ENCODE measurements at regions not wholly inside any gene's neighbourhood (a gene's known extent, or its start where the extent isn't known, plus 50 kb on each side); places are given as distances from the start of the nearest gene placed in this dataset.
A peak's percentile ranks its signal among the peaks of the same experiment; 100 is the strongest.

DNA sequence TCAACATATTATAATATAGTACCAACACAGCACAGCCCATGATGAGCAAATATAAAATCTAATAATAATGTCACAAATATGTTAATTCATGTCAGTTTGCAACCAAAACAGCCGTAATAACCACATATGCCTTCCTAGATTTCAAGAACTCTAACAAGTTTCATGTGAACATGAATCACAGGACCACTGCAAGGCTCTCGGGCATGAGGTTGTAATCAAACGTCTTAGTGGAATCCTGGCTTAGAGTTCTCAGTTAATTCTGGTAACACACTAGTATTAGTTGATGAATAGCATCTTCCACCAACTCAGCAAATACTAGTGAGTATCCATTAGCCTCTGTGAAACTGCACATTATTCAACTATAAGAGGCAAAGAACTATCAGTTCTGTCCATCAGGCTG lies 379.3 kb upstream of the TENM3 start:
- Histone ChIP-seq H4K5ac (ENCODE audit: low read length) (no peak overlapping the region), H3K79me2 (ENCODE audit: control insufficient read depth, insufficient read depth, low read length) (no peaks in the 10 kb centered on the region), H3K9ac (ENCODE audit: low read length) (no peak overlapping the region), H2BK120ac (ENCODE audit: low read depth, low read length) (no peak overlapping the region), H3K4ac (ENCODE audit: low read depth, low read length) (no peak overlapping the region), H3K4me2 (ENCODE audit: low read length) (no peak overlapping the region), H3K4me3 (ENCODE audit: low read length) (no peak overlapping the region), H3K23ac (ENCODE audit: low read length) (no peak overlapping the region), H3K27ac (ENCODE audit: low read depth, low read length) (no peak overlapping the region), H3K27me3 (ENCODE audit: insufficient read depth, low read length, poor library complexity) (no peaks in the 10 kb centered on the region), H2BK5ac (ENCODE audit: low read length) (no peak overlapping the region), H3K4me1 (ENCODE audit: control insufficient read depth, low read depth, low read length) (no peaks in the 10 kb centered on the region), H3K56ac (ENCODE audit: low read length) (no peak overlapping the region), H2BK15ac (replicated peaks; ENCODE audit: low read depth) (no peak overlapping the region), H2AK5ac (ENCODE audit: low read length) (no peak overlapping the region), H4K8ac (ENCODE audit: low read depth, low read length) (no peak overlapping the region), H3K79me1 (ENCODE audit: low read length) (no peaks in the 10 kb centered on the region), H3K18ac (ENCODE audit: low read length) (no peak overlapping the region), H3K36me3 (ENCODE audit: control insufficient read depth, insufficient read depth, low read length) (no peaks in the 10 kb centered on the region)
- DNase-seq: no peak
- no CpG with 5 or more reads among the region's 3 CpGs for WGBS (ENCODE audit: extremely low coverage, insufficient coverage, low lambda C conversion rate)

DNA sequence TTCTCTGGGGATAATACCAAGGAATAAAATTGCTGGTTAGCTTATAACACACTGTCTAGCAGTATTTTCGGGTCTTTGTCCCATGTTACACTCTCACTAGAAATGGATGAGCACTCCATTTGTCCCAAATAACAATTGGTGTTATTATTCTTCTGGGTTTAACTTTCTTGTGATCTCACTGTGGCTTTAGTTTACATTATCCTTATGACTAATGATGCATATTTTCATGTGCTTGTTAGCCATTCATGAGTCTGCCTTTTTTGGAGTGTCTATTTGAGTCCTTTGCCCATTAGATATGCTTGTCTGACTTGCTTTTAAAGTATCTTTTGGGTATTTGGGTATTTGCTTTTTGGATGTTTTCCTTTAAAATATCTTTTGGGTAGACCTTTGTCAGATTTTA lies 372.9 kb upstream of the TENM3 start:
- H3K9ac ChIP-seq (ENCODE audit: low read length): no peak overlapping the region
- H3K79me1 ChIP-seq (ENCODE audit: low read length): no peaks in the 10 kb centered on the region
- H3K36me3 ChIP-seq (ENCODE audit: control insufficient read depth, insufficient read depth, low read length): no peaks in the 10 kb centered on the region
- no peak overlapping the region for H3K4me3 ChIP-seq (ENCODE audit: low read length)
- H3K79me2 ChIP-seq (ENCODE audit: control insufficient read depth, insufficient read depth, low read length): no peaks in the 10 kb centered on the region
- H3K4me1 ChIP-seq (ENCODE audit: control insufficient read depth, low read depth, low read length): no peaks in the 10 kb centered on the region
- H3K27ac ChIP-seq (ENCODE audit: low read depth, low read length): no peak overlapping the region
- H2BK120ac ChIP-seq (ENCODE audit: low read depth, low read length): no peak overlapping the region
- no CpG with 5 or more reads among the region's 1 CpG for WGBS (ENCODE audit: extremely low coverage, insufficient coverage, low lambda C conversion rate)
- DNase-seq: no peak
- H2BK5ac ChIP-seq (ENCODE audit: low read length): no peak overlapping the region
- no peak overlapping the region for H2AK5ac ChIP-seq (ENCODE audit: low read length)
- H3K18ac ChIP-seq (ENCODE audit: low read length): no peak overlapping the region
- H3K4ac ChIP-seq (ENCODE audit: low read depth, low read length): no peak overlapping the region
- no peak overlapping the region for H2BK15ac ChIP-seq (replicated peaks; ENCODE audit: low read depth)
- no peak overlapping the region for H3K23ac ChIP-seq (ENCODE audit: low read length)
- H3K27me3 ChIP-seq (ENCODE audit: insufficient read depth, low read length, poor library complexity): no peaks in the 10 kb centered on the region
- H4K5ac ChIP-seq (ENCODE audit: low read length): no peak overlapping the region
- H4K8ac ChIP-seq (ENCODE audit: low read depth, low read length): no peak overlapping the region
- no peak overlapping the region for H3K4me2 ChIP-seq (ENCODE audit: low read length)
- H3K56ac ChIP-seq (ENCODE audit: low read length): no peak overlapping the region

DNA sequence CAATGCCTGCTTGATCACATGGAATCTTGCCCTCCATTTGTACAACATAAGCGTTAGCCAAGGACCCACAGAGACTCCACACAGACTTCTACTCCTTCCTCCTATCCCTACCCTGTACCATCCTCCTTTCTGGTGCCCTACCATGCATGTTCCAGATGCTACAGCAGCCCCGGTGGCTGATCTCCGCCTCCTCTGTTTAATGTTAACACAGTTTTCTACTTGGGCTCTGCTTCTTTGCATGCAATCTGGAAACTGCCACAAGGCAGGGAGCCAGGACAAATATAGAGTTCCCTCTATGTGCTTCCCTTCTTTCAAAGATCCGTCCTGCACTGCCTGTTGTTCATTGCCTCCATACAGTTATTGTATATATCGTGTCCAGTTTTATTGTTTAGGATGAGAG lies 368.6 kb upstream of the TENM3 start:
- Histone ChIP-seq H2BK120ac (ENCODE audit: low read depth, low read length) (no peak overlapping the region), H3K56ac (ENCODE audit: low read length) (no peak overlapping the region), H2BK5ac (ENCODE audit: low read length) (no peak overlapping the region), H3K36me3 (ENCODE audit: control insufficient read depth, insufficient read depth, low read length) (no peaks in the 10 kb centered on the region), H4K8ac (ENCODE audit: low read depth, low read length) (no peak overlapping the region), H2AK5ac (ENCODE audit: low read length) (no peak overlapping the region), H3K27ac (ENCODE audit: low read depth, low read length) (no peak overlapping the region), H3K27me3 (ENCODE audit: insufficient read depth, low read length, poor library complexity) (no peaks in the 10 kb centered on the region), H3K18ac (ENCODE audit: low read length) (no peak overlapping the region), H4K5ac (ENCODE audit: low read length) (no peak overlapping the region), H3K4me1 (ENCODE audit: control insufficient read depth, low read depth, low read length) (no peaks in the 10 kb centered on the region), H3K23ac (ENCODE audit: low read length) (no peak overlapping the region), H3K79me1 (ENCODE audit: low read length) (no peaks in the 10 kb centered on the region), H3K4me3 (ENCODE audit: low read length) (no peak overlapping the region), H2BK15ac (replicated peaks; ENCODE audit: low read depth) (no peak overlapping the region), H3K4ac (ENCODE audit: low read depth, low read length) (no peak overlapping the region), H3K4me2 (ENCODE audit: low read length) (no peak overlapping the region), H3K79me2 (ENCODE audit: control insufficient read depth, insufficient read depth, low read length) (no peaks in the 10 kb centered on the region), H3K9ac (ENCODE audit: low read length) (no peak overlapping the region)
- DNase-seq: no peak
- WGBS (ENCODE audit: extremely low coverage, insufficient coverage, low lambda C conversion rate): no CpG with 5 or more reads among the region's 5 CpGs

DNA sequence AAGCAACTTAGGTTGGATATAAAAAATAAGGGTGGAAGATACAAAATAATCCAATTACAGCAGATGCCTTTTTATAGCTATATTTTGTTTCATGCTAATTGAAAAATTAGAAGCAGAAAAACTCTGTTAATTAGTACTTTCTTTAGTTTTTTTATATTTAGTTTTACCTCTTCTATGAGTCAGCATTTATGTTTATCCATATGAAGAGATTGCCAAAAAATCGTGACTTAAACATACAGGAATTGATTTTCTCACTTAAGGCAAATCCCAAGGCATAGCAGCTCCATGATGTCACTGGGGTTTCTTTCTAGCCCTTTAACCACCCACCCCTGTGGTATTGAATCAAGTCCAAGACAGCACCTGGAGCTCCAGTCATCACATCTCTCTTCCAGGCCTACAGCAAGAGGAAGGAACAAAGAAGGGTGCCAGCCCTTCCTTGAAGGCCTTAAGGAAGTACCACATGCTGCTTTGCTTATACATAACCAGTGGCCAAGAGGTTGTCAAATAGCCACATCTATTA lies 365.8 kb upstream of the TENM3 start:
- H4K8ac ChIP-seq (ENCODE audit: low read depth, low read length): no peak overlapping the region
- no peak overlapping the region for H3K23ac ChIP-seq (ENCODE audit: low read length)
- no peak overlapping the region for H2AK5ac ChIP-seq (ENCODE audit: low read length)
- no peak overlapping the region for H3K18ac ChIP-seq (ENCODE audit: low read length)
- no peak overlapping the region for H2BK15ac ChIP-seq (replicated peaks; ENCODE audit: low read depth)
- DNase-seq: peak; percentile 21
- no peak overlapping the region for H3K9ac ChIP-seq (ENCODE audit: low read length)
- H3K79me2 ChIP-seq (ENCODE audit: control insufficient read depth, insufficient read depth, low read length): no peaks in the 10 kb centered on the region
- no peak overlapping the region for H4K5ac ChIP-seq (ENCODE audit: low read length)
- no CpG with 5 or more reads among the region's 1 CpG for WGBS (ENCODE audit: extremely low coverage, insufficient coverage, low lambda C conversion rate)
- no peak overlapping the region for H3K27ac ChIP-seq (ENCODE audit: low read depth, low read length)
- H3K4me1 ChIP-seq (ENCODE audit: control insufficient read depth, low read depth, low read length): no peaks in the 10 kb centered on the region
- H3K56ac ChIP-seq (ENCODE audit: low read length): no peak overlapping the region
- H3K4ac ChIP-seq (ENCODE audit: low read depth, low read length): no peak overlapping the region
- no peaks in the 10 kb centered on the region for H3K36me3 ChIP-seq (ENCODE audit: control insufficient read depth, insufficient read depth, low read length)
- no peak overlapping the region for H3K4me2 ChIP-seq (ENCODE audit: low read length)
- H3K4me3 ChIP-seq (ENCODE audit: low read length): no peak overlapping the region
- no peaks in the 10 kb centered on the region for H3K27me3 ChIP-seq (ENCODE audit: insufficient read depth, low read length, poor library complexity)
- H2BK5ac ChIP-seq (ENCODE audit: low read length): no peak overlapping the region
- no peak overlapping the region for H2BK120ac ChIP-seq (ENCODE audit: low read depth, low read length)
- H3K79me1 ChIP-seq (ENCODE audit: low read length): no peaks in the 10 kb centered on the region

DNA sequence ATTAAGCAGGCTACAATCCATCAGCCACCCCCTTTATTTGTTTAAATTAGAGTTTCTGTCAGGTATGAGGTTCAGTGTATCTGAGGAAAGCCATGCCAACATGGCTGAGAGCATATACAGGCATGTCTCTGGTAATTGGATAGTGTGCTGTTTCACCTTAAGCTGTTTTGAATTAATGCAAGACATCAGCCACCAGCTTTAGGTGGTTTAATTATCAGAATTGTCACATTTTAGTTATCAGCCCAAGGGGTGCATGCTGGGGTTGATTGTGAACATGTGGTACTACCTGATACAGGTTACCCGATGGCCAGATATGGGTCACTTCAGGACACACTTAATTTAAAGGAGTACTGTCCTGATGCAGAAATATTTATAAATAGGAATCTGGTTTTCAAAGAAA lies 353.2 kb upstream of the TENM3 start:
- Histone ChIP-seq H3K4me1 (ENCODE audit: control insufficient read depth, low read depth, low read length) (no peaks in the 10 kb centered on the region), H3K27ac (ENCODE audit: low read depth, low read length) (no peak overlapping the region), H3K56ac (ENCODE audit: low read length) (no peak overlapping the region), H2BK15ac (replicated peaks; ENCODE audit: low read depth) (no peak overlapping the region), H3K18ac (ENCODE audit: low read length) (no peak overlapping the region), H4K8ac (ENCODE audit: low read depth, low read length) (no peak overlapping the region), H3K27me3 (ENCODE audit: insufficient read depth, low read length, poor library complexity) (no peaks in the 10 kb centered on the region), H4K5ac (ENCODE audit: low read length) (no peak overlapping the region), H3K4me2 (ENCODE audit: low read length) (no peak overlapping the region), H3K4ac (ENCODE audit: low read depth, low read length) (no peak overlapping the region), H3K9ac (ENCODE audit: low read length) (no peak overlapping the region), H3K79me2 (ENCODE audit: control insufficient read depth, insufficient read depth, low read length) (no peaks in the 10 kb centered on the region), H3K23ac (ENCODE audit: low read length) (no peak overlapping the region), H2BK5ac (ENCODE audit: low read length) (no peak overlapping the region), H3K4me3 (ENCODE audit: low read length) (no peak overlapping the region), H3K36me3 (ENCODE audit: control insufficient read depth, insufficient read depth, low read length) (no peaks in the 10 kb centered on the region), H2BK120ac (ENCODE audit: low read depth, low read length) (no peak overlapping the region), H3K79me1 (ENCODE audit: low read length) (no peaks in the 10 kb centered on the region), H2AK5ac (ENCODE audit: low read length) (no peak overlapping the region)
- no peak for DNase-seq
- WGBS (ENCODE audit: extremely low coverage, insufficient coverage, low lambda C conversion rate): no CpG with 5 or more reads among the region's 1 CpG

DNA sequence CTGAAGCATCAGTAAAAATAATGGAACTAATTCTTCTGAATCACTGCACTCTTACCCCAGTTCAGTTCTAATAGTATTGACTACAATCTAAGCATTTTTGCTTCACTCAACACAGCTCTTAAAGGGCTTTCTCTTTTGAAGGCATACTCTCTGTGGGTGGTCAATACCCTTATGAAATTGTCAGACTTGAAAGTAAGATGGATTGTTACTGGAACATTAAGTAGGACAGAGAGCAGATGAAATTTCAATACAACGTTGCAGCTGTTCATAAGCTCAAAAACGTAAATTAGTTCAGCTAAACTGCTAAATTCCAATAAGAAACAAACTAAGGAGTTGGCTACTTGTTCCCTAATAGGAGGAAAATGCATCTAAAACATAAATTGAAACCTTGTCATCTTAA lies 352.3 kb upstream of the TENM3 start:
- Histone ChIP-seq H3K4me1 (ENCODE audit: control insufficient read depth, low read depth, low read length) (no peaks in the 10 kb centered on the region), H3K4me3 (ENCODE audit: low read length) (no peak overlapping the region), H2BK15ac (replicated peaks; ENCODE audit: low read depth) (no peak overlapping the region), H2BK120ac (ENCODE audit: low read depth, low read length) (no peak overlapping the region), H3K27me3 (ENCODE audit: insufficient read depth, low read length, poor library complexity) (no peaks in the 10 kb centered on the region), H3K4me2 (ENCODE audit: low read length) (no peak overlapping the region), H2AK5ac (ENCODE audit: low read length) (no peak overlapping the region), H3K23ac (ENCODE audit: low read length) (no peak overlapping the region), H3K18ac (ENCODE audit: low read length) (no peak overlapping the region), H3K9ac (ENCODE audit: low read length) (no peak overlapping the region), H3K79me2 (ENCODE audit: control insufficient read depth, insufficient read depth, low read length) (no peaks in the 10 kb centered on the region), H2BK5ac (ENCODE audit: low read length) (no peak overlapping the region), H4K8ac (ENCODE audit: low read depth, low read length) (no peak overlapping the region), H3K79me1 (ENCODE audit: low read length) (no peaks in the 10 kb centered on the region), H4K5ac (ENCODE audit: low read length) (no peak overlapping the region), H3K27ac (ENCODE audit: low read depth, low read length) (no peak overlapping the region), H3K4ac (ENCODE audit: low read depth, low read length) (no peak overlapping the region), H3K56ac (ENCODE audit: low read length) (no peak overlapping the region), H3K36me3 (ENCODE audit: control insufficient read depth, insufficient read depth, low read length) (no peaks in the 10 kb centered on the region)
- no CpG with 5 or more reads among the region's 2 CpGs for WGBS (ENCODE audit: extremely low coverage, insufficient coverage, low lambda C conversion rate)
- no peak for DNase-seq

Measured in mesendoderm (in vitro differentiated cells).